WTC11 (cell line): ENCODE measurements at regions not wholly inside any gene's neighbourhood (a gene's known extent, or its start where the extent isn't known, plus 50 kb on each side); places are given as distances from the start of the nearest gene placed in this dataset.

Experiments
- ATAC-seq: fragments of 200-7000 bp; cut with Tn5 transposase; 2 replicates; pipeline ENCODE4 v1.10.0; 2021; ENCODE audit warnings: mild to moderate bottlenecking, moderate library complexity
- CTCF ChIA-PET: fragments of 300-600 bp; sonication (Branson Sonifier 250); formaldehyde crosslinking; loops from one replicate; lab custom pipeline; 2021; ENCODE audit warnings: antibody characterized with exemption; lab: Charles Lee
- POLR2A ChIA-PET: fragments of 350-600 bp; sonication (Branson Sonifier 250); formaldehyde crosslinking; loops from one replicate; lab custom pipeline; 2021; ENCODE audit warnings: antibody characterized with exemption; lab: Charles Lee
- DNase-seq: peaks from one replicate; pipeline ENCODE4 v3.0.0; 2021; ENCODE audit warnings: low spot score
- H3K27ac Mint-ChIP-seq: 2 replicates; pipeline ENCODE4 v1.8.0; 2021; ENCODE audit warnings: mixed read lengths
- H3K27me3 Mint-ChIP-seq: 2 replicates; pipeline ENCODE4 v1.8.0; 2021; ENCODE audit warnings: low read depth, mild to moderate bottlenecking, moderate library complexity, mixed read lengths
- H3K36me3 Mint-ChIP-seq: 2 replicates; pipeline ENCODE4 v1.8.0; 2021; ENCODE audit warnings: mixed read lengths
- H3K4me1 Mint-ChIP-seq: 2 replicates; pipeline ENCODE4 v1.8.0; 2022; ENCODE audit warnings: mixed read lengths
- H3K4me3 Mint-ChIP-seq: 2 replicates; pipeline ENCODE4 v1.8.0; 2021; ENCODE audit warnings: mild to moderate bottlenecking, moderate library complexity, mixed read lengths
- H3K9me3 Mint-ChIP-seq: 2 replicates; pipeline ENCODE4 v1.8.0; 2021; ENCODE audit warnings: mixed read lengths
- ERG ChIP-seq: fragments of 250-450 bp; sonication (Bioruptor Pico); IDR thresholded peaks from 2 replicates; pipeline ENCODE4 v1.8.0; 2021; ENCODE audit warnings: mild to moderate bottlenecking
- FOXP1 ChIP-seq: sonication (generic); formaldehyde crosslinking; IDR thresholded peaks from 2 replicates; pipeline ENCODE4 v1.8.0; 2022; ENCODE audit warnings: missing genetic modification reagents, mild to moderate bottlenecking, moderate library complexity, borderline replicate concordance
- JAZF1 ChIP-seq: fragments of 250-450 bp; sonication (Bioruptor Pico); IDR thresholded peaks from 2 replicates; pipeline ENCODE4 v1.9.0; 2021; ENCODE audit warnings: moderate library complexity, mild to moderate bottlenecking, inconsistent platforms
- NR3C1 ChIP-seq: sonication (generic); formaldehyde crosslinking; conservative IDR thresholded peaks from 2 replicates; pipeline ENCODE4 v1.8.1; 2023; ENCODE audit warnings: low read depth, mild to moderate bottlenecking, missing genetic modification reagents
- PRDM15 ChIP-seq: sonication (generic); formaldehyde crosslinking; IDR thresholded peaks from 2 replicates; pipeline ENCODE4 v1.8.0; 2022; ENCODE audit warnings: missing genetic modification reagents
- ZBTB43 ChIP-seq: sonication (generic); formaldehyde crosslinking; IDR thresholded peaks from 2 replicates; pipeline ENCODE4 v1.8.1; 2023; ENCODE audit warnings: mild to moderate bottlenecking, missing genetic modification reagents
- ZNF232 ChIP-seq: sonication (generic); formaldehyde crosslinking; IDR thresholded peaks from 2 replicates; pipeline ENCODE4 v1.8.0; 2022; ENCODE audit warnings: mild to moderate bottlenecking, missing genetic modification reagents
- ZNF416 ChIP-seq: fragments of 250-450 bp; sonication (Bioruptor Pico); IDR thresholded peaks from 2 replicates; pipeline ENCODE4 v1.9.0; 2021; ENCODE audit warnings: mild to moderate bottlenecking, inconsistent platforms
- TF ChIP-seq, protein P1 (sequence below): sonication (generic); formaldehyde crosslinking; IDR thresholded peaks from 2 replicates; pipeline ENCODE4 v1.8.0; 2023; ENCODE audit warnings: mild to moderate bottlenecking, missing genetic modification reagents
- TF ChIP-seq, protein P2 (sequence below): sonication (generic); formaldehyde crosslinking; IDR thresholded peaks from 2 replicates; pipeline ENCODE4 v1.8.1; 2022; ENCODE audit warnings: mild to moderate bottlenecking, missing genetic modification reagents, moderate library complexity, borderline replicate concordance
- TF ChIP-seq, protein P3 (sequence below): fragments of 250-450 bp; sonication (Bioruptor Pico); conservative IDR thresholded peaks from 2 replicates; pipeline ENCODE4 v1.9.0; 2021; ENCODE audit warnings: mild to moderate bottlenecking

DNA sequence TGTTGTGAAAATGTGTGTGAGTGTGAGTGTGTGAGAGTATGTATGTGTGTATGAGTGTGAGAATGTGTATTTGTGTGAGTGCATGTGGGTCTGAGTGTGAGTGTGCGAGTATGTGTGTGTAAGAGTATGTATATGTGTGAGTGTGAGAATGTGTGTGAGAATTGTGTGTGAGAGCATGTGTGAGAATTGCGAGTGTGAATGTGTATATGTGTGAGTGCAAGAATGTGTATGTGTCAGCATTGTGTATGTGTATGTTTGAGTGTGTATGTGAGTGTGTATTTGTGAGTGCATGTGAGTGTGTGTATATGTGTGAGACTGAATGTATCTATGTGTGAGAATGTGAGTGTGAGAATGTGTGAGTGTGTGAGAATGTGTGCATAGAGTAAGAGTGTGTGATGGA, 72.0 kb upstream of the PCBD1 start:
- H3K9me3 Mint-ChIP-seq, result no peaks in the 10 kb centered on the region
- H3K36me3 Mint-ChIP-seq, result no peaks in the 10 kb centered on the region
- H3K27ac Mint-ChIP-seq, result no peak overlapping the region
- POLR2A ChIA-PET, result no interaction called here
- H3K4me3 Mint-ChIP-seq, result no peak overlapping the region
- ATAC-seq, result no peak
- no peak for DNase-seq
- CTCF ChIA-PET, result no interaction called here
- no peaks in the 10 kb centered on the region for H3K27me3 Mint-ChIP-seq
- TF ChIP-seq, protein P1, sequence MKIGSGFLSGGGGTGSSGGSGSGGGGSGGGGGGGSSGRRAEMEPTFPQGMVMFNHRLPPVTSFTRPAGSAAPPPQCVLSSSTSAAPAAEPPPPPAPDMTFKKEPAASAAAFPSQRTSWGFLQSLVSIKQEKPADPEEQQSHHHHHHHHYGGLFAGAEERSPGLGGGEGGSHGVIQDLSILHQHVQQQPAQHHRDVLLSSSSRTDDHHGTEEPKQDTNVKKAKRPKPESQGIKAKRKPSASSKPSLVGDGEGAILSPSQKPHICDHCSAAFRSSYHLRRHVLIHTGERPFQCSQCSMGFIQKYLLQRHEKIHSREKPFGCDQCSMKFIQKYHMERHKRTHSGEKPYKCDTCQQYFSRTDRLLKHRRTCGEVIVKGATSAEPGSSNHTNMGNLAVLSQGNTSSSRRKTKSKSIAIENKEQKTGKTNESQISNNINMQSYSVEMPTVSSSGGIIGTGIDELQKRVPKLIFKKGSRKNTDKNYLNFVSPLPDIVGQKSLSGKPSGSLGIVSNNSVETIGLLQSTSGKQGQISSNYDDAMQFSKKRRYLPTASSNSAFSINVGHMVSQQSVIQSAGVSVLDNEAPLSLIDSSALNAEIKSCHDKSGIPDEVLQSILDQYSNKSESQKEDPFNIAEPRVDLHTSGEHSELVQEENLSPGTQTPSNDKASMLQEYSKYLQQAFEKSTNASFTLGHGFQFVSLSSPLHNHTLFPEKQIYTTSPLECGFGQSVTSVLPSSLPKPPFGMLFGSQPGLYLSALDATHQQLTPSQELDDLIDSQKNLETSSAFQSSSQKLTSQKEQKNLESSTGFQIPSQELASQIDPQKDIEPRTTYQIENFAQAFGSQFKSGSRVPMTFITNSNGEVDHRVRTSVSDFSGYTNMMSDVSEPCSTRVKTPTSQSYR (CRISPR knock-in tag), result no peak
- no peak for TF ChIP-seq FOXP1
- TF ChIP-seq, protein P2, sequence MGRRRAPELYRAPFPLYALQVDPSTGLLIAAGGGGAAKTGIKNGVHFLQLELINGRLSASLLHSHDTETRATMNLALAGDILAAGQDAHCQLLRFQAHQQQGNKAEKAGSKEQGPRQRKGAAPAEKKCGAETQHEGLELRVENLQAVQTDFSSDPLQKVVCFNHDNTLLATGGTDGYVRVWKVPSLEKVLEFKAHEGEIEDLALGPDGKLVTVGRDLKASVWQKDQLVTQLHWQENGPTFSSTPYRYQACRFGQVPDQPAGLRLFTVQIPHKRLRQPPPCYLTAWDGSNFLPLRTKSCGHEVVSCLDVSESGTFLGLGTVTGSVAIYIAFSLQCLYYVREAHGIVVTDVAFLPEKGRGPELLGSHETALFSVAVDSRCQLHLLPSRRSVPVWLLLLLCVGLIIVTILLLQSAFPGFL (CRISPR knock-in tag), result no peak
- no peaks in the 10 kb centered on the region for H3K4me1 Mint-ChIP-seq

- no peaks in the 10 kb centered on the region for H3K9me3 Mint-ChIP-seq
- no peak for TF ChIP-seq ERG (CRISPR knock-in tag)
- CTCF ChIA-PET, result no interaction called here
- POLR2A ChIA-PET, result no interaction called here
- no peak for ATAC-seq
- no peak overlapping the region for H3K27ac Mint-ChIP-seq
- peaks cover 4% of the 10 kb centered on the region; the same call in 1 of the 2 replicates for H3K27me3 Mint-ChIP-seq
- H3K36me3 Mint-ChIP-seq, result no peaks in the 10 kb centered on the region
- no peak for DNase-seq
- no peak overlapping the region for H3K4me3 Mint-ChIP-seq
- no peaks in the 10 kb centered on the region for H3K4me1 Mint-ChIP-seq
Measured at GRCh38 chr10:70960783-70961570, 72.6 kb upstream of the PCBD1 start.

GRCh38 chr10:70962686-70963085, 74.3 kb upstream of the PCBD1 start:
- no peak for DNase-seq
- H3K36me3 Mint-ChIP-seq, result no peaks in the 10 kb centered on the region
- ChIA-PET CTCF (no interaction called here), POLR2A (no interaction called here)
- no peak for TF ChIP-seq ZNF416
- no peak for TF ChIP-seq JAZF1 (CRISPR knock-in tag)
- TF ChIP-seq, protein P3, sequence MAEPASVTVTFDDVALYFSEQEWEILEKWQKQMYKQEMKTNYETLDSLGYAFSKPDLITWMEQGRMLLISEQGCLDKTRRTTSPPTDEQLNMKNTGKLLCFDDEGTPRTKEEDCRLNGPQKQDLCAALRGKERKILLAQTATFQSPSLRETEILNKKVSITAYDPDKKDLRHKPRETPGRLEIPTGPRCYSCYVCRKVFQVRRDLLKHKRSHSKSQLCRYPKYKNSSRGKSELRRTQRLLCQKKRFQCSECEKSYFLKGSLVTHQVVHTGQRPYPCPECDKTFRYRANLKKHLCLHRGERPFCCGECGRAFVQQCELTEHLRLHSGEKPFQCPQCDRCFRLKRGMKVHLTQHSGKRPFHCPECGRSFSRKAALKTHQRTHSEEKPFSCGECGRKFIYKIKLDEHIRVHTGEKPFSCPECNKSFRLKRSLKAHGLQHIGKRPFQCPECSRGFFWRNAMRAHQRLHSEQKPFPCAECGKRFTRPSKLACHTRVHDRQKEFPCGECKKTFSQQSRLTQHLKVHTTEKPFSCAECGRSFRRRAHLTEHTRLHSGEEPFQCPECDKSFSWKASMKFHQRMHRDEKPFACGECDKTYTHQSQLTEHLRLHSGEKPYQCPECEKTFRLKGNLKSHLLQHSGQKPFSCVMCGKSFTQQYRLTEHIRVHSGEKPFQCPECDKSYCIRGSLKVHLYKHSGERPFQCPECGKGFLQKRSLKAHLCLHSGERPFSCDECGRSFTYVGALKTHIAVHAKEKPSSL (CRISPR knock-in tag), result no peak
- no peak for TF ChIP-seq ZBTB43
- no peak for TF ChIP-seq NR3C1 (CRISPR knock-in tag)
- TF ChIP-seq ZNF232 (CRISPR knock-in tag), result no peak
- TF ChIP-seq PRDM15 (CRISPR knock-in tag), result no peak
- no peak overlapping the region for H3K4me3 Mint-ChIP-seq
- ATAC-seq, result no peak
- H3K27ac Mint-ChIP-seq, result no peak overlapping the region
- H3K9me3 Mint-ChIP-seq, result no peaks in the 10 kb centered on the region
- H3K4me1 Mint-ChIP-seq, result peaks cover 6% of the 10 kb centered on the region
- H3K27me3 Mint-ChIP-seq, result peaks cover 4% of the 10 kb centered on the region; the same call in 1 of the 2 replicates
